Adipocyte (in vitro differentiated cells): ENCODE measurements at regions not wholly inside any gene's neighbourhood (a gene's known extent, or its start where the extent isn't known, plus 50 kb on each side); places are given as distances from the start of the nearest gene placed in this dataset.

Source experiments
- DNase-seq: peaks from one replicate; pipeline ENCODE4 v3.0.0-alpha.2; 2015; ENCODE audit warnings: low read depth
- H3K27me3 ChIP-seq: replicated peaks from 2 replicates; pipeline ENCODE4 v1.7.0; 2013; ENCODE audit warnings: mild to moderate bottlenecking, low read length, moderate library complexity; ENCODE audit not compliant: control insufficient read depth, insufficient read depth
- H3K36me3 ChIP-seq: 2 replicates; pipeline ENCODE4 v1.7.0; 2013; ENCODE audit warnings: low read length, mild to moderate bottlenecking, moderate library complexity; ENCODE audit not compliant: control insufficient read depth, insufficient read depth, severe bottlenecking
- H3K4me1 ChIP-seq: 2 replicates; pipeline ENCODE4 v1.7.0; 2013; ENCODE audit warnings: mild to moderate bottlenecking, low read length, moderate library complexity; ENCODE audit not compliant: control insufficient read depth, insufficient read depth
- H3K4me3 ChIP-seq: 2 replicates; pipeline ENCODE4 v1.7.0; 2013; ENCODE audit warnings: mild to moderate bottlenecking, low read length, moderate library complexity
- H3K9ac ChIP-seq: 2 replicates; pipeline ENCODE4 v1.7.0; 2013; ENCODE audit warnings: mild to moderate bottlenecking, low read length, moderate library complexity
- H3K9me3 ChIP-seq: 2 replicates; pipeline ENCODE4 v1.7.0; 2013; ENCODE audit warnings: mild to moderate bottlenecking, low read length, moderate library complexity; ENCODE audit not compliant: control insufficient read depth

- H3K4me3 ChIP-seq, result no peak overlapping the region
- H3K9ac ChIP-seq, result no peak overlapping the region
- no peaks in the 10 kb centered on the region for H3K9me3 ChIP-seq
- H3K4me1 ChIP-seq, result peaks cover 5% of the 10 kb centered on the region
- no peaks in the 10 kb centered on the region for H3K27me3 ChIP-seq
- H3K36me3 ChIP-seq, result no peaks in the 10 kb centered on the region
- DNase-seq, result peak; percentile 28
Observed at GRCh38 chr5:39588179-39588578, 163.4 kb upstream of the DAB2 start.

- Histone ChIP-seq H3K36me3 (no peaks in the 10 kb centered on the region), H3K27me3 (no peaks in the 10 kb centered on the region), H3K4me1 (peaks cover 5% of the 10 kb centered on the region), H3K9ac (no peak overlapping the region), H3K9me3 (no peaks in the 10 kb centered on the region), H3K4me3 (no peak overlapping the region)
- no peak for DNase-seq
Observed at GRCh38 chr5:39587675-39588074, 162.9 kb upstream of the DAB2 start.

- DNase-seq, result no peak
- Histone ChIP-seq H3K4me3 (no peak overlapping the region), H3K4me1 (peaks cover 11% of the 10 kb centered on the region), H3K27me3 (no peaks in the 10 kb centered on the region), H3K36me3 (no peaks in the 10 kb centered on the region), H3K9me3 (no peaks in the 10 kb centered on the region), H3K9ac (no peak overlapping the region)
Observed at GRCh38 chr5:39586185-39586584, 161.4 kb upstream of the DAB2 start.

- Histone ChIP-seq H3K9ac (no peak overlapping the region), H3K9me3 (no peaks in the 10 kb centered on the region), H3K36me3 (no peaks in the 10 kb centered on the region), H3K4me3 (no peak overlapping the region), H3K27me3 (no peaks in the 10 kb centered on the region), H3K4me1 (peaks cover 21% of the 10 kb centered on the region)
- DNase-seq, result peak; percentile 42
Observed at GRCh38 chr5:39584927-39585326, 160.1 kb upstream of the DAB2 start.

GRCh38 chr5:39580702-39581453 is 156.1 kb upstream of the DAB2 start:
- Histone ChIP-seq H3K9ac (no peak overlapping the region), H3K4me1 (peaks cover 26% of the 10 kb centered on the region), H3K27me3 (no peaks in the 10 kb centered on the region), H3K36me3 (no peaks in the 10 kb centered on the region), H3K4me3 (no peak overlapping the region), H3K9me3 (no peaks in the 10 kb centered on the region)
- peak; percentile 91 for DNase-seq

GRCh38 chr5:39579750-39580149 is 155.0 kb upstream of the DAB2 start:
- no peak overlapping the region for H3K4me3 ChIP-seq
- no peak overlapping the region for H3K9ac ChIP-seq
- H3K4me1 ChIP-seq, result peaks cover 20% of the 10 kb centered on the region
- no peaks in the 10 kb centered on the region for H3K36me3 ChIP-seq
- no peak for DNase-seq
- H3K27me3 ChIP-seq, result no peaks in the 10 kb centered on the region
- no peaks in the 10 kb centered on the region for H3K9me3 ChIP-seq

GRCh38 chr5:39578887-39579497 is 154.2 kb upstream of the DAB2 start:
- H3K9me3 ChIP-seq, result no peaks in the 10 kb centered on the region
- peaks cover 20% of the 10 kb centered on the region for H3K4me1 ChIP-seq
- DNase-seq, result peak; percentile 70
- no peaks in the 10 kb centered on the region for H3K27me3 ChIP-seq
- H3K9ac ChIP-seq, result no peak overlapping the region
- H3K4me3 ChIP-seq, result no peak overlapping the region
- no peaks in the 10 kb centered on the region for H3K36me3 ChIP-seq

- Histone ChIP-seq H3K4me3 (no peak overlapping the region), H3K36me3 (no peaks in the 10 kb centered on the region), H3K9me3 (no peaks in the 10 kb centered on the region), H3K27me3 (no peaks in the 10 kb centered on the region), H3K4me1 (peaks cover 20% of the 10 kb centered on the region), H3K9ac (no peak overlapping the region)
- DNase-seq, result no peak
Observed at GRCh38 chr5:39577529-39577928, 152.7 kb upstream of the DAB2 start.

GRCh38 chr5:39570403-39571027 is 145.7 kb upstream of the DAB2 start:
- H3K4me1 ChIP-seq, result peaks cover 7% of the 10 kb centered on the region
- peak; percentile 86 for DNase-seq
- H3K9me3 ChIP-seq, result no peaks in the 10 kb centered on the region
- no peak overlapping the region for H3K4me3 ChIP-seq
- H3K27me3 ChIP-seq, result no peaks in the 10 kb centered on the region
- H3K9ac ChIP-seq, result peak overlapping the region; percentile 2
- no peaks in the 10 kb centered on the region for H3K36me3 ChIP-seq

- Histone ChIP-seq H3K36me3 (no peaks in the 10 kb centered on the region), H3K9me3 (no peaks in the 10 kb centered on the region), H3K4me1 (peaks cover 7% of the 10 kb centered on the region), H3K9ac (peak overlapping the region; percentile 2), H3K4me3 (no peak overlapping the region), H3K27me3 (no peaks in the 10 kb centered on the region)
- DNase-seq, result no peak
Observed at GRCh38 chr5:39569857-39570256, 145.1 kb upstream of the DAB2 start.

GRCh38 chr5:39566891-39567290 is 142.1 kb upstream of the DAB2 start:
- Histone ChIP-seq H3K4me1 (peaks cover 7% of the 10 kb centered on the region), H3K9me3 (no peaks in the 10 kb centered on the region), H3K36me3 (no peaks in the 10 kb centered on the region), H3K27me3 (no peaks in the 10 kb centered on the region), H3K9ac (no peak overlapping the region), H3K4me3 (no peak overlapping the region)
- DNase-seq, result peak; percentile 33
